ENCODE measurements at regions not wholly inside any gene's neighbourhood (a gene's known extent, or its start where the extent isn't known, plus 50 kb on each side); places are given as distances from the start of the nearest gene placed in this dataset.

- Histone ChIP-seq H3K4me1 (ENCODE audit: control insufficient read depth, insufficient read depth, low read length) (no peaks in the 10 kb centered on the region), H3K9me3 (ENCODE audit: control insufficient read depth, insufficient read depth, low read depth, low read length) (no peaks in the 10 kb centered on the region), H3K27ac (ENCODE audit: low read depth, low read length) (no peak overlapping the region), H3K4me3 (ENCODE audit: low read depth, low read length) (no peak overlapping the region), H3K36me3 (ENCODE audit: control insufficient read depth, insufficient read depth, low read length) (no peaks in the 10 kb centered on the region), H3K9ac (ENCODE audit: low read length) (no peak overlapping the region), H3K27me3 (ENCODE audit: control insufficient read depth, insufficient read depth, low read length) (no peaks in the 10 kb centered on the region)
Observed at GRCh38 chr13:53821632-53822031, 793.0 kb downstream of the OLFM4 start.

DNA sequence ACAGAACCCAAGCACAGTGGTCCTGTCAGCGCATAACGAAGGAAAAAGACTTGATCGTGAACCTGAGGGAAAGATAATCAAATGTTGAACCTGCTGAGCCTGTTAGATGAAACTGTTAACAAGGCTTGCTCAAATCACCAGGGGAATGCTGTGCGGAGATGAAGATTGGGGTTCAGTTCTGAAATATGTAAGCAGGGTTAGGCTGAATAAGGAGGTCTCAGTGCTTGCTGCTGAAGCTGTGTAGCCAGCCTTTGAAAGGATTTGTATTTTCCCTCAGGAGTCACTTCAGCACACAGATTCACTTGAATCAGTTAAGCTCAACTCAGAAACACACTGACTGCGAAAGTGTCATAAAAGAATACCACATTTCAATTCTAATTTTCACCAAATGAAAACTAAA is 793.5 kb downstream of the OLFM4 start:
- H3K4me1 ChIP-seq (ENCODE audit: control insufficient read depth, insufficient read depth, low read length): no peaks in the 10 kb centered on the region
- no peak overlapping the region for H3K9ac ChIP-seq (ENCODE audit: low read length)
- H3K27me3 ChIP-seq (ENCODE audit: control insufficient read depth, insufficient read depth, low read length): no peaks in the 10 kb centered on the region
- no peaks in the 10 kb centered on the region for H3K36me3 ChIP-seq (ENCODE audit: control insufficient read depth, insufficient read depth, low read length)
- no peak overlapping the region for H3K4me3 ChIP-seq (ENCODE audit: low read depth, low read length)
- no peak overlapping the region for H3K27ac ChIP-seq (ENCODE audit: low read depth, low read length)
- no peaks in the 10 kb centered on the region for H3K9me3 ChIP-seq (ENCODE audit: control insufficient read depth, insufficient read depth, low read depth, low read length)

DNA sequence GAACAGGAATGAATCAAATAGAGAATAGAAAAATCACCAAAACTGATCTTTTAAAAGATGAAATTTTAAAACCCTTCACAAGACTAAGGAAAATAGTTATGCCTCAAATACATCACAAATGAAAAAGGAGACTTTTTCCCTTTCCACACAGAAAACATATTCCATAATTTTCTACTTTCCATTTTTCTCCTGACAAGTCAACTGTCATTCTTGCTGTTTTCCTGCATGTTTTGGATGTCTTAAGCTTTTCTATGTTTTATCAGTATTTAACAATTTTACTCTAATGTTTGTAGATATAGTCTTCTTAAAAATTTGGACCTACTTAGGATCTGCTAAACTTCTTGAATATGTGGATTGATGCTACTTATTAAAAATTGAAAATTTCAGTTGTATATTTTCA is 810.8 kb downstream of the OLFM4 start:
- Histone ChIP-seq H3K4me1 (ENCODE audit: control insufficient read depth, insufficient read depth, low read length) (no peaks in the 10 kb centered on the region), H3K9me3 (ENCODE audit: control insufficient read depth, insufficient read depth, low read depth, low read length) (no peaks in the 10 kb centered on the region), H3K27ac (ENCODE audit: low read depth, low read length) (no peak overlapping the region), H3K27me3 (ENCODE audit: control insufficient read depth, insufficient read depth, low read length) (no peaks in the 10 kb centered on the region), H3K4me3 (ENCODE audit: low read depth, low read length) (no peak overlapping the region), H3K9ac (ENCODE audit: low read length) (no peak overlapping the region), H3K36me3 (ENCODE audit: control insufficient read depth, insufficient read depth, low read length) (no peaks in the 10 kb centered on the region)

DNA sequence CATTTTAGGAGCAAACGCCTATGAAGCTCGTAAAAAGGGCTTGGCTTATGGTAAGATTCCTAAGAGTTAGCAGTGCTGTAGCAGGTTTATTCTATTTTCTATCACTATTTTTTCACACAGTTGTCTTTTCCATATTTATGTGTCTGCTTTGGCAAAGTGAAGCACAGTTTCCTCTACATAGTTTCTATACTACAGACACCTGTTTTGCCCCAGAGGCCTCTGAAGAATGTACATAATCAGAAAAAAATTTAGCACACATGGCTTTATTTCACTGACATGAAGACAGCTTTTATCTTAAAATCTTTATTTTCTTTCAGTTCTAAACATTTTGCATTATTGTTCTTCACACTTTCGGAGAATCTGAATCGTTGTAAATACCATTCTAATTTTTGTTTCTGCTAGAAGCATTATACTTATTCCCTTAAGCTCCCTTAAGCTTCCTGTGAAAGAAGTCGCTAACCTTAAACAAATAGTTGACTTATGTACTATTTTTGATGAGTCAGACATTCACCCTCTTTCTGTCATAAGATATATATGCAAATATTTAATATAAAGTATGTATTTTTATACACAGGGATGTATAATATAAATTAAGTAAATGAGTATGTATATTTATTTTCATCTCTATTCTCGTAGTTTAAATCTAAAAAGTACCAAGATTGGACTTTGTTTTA is 816.0 kb downstream of the OLFM4 start:
- no peak overlapping the region for H3K27ac ChIP-seq (ENCODE audit: low read depth, low read length)
- no peaks in the 10 kb centered on the region for H3K27me3 ChIP-seq (ENCODE audit: control insufficient read depth, insufficient read depth, low read length)
- H3K9me3 ChIP-seq (ENCODE audit: control insufficient read depth, insufficient read depth, low read depth, low read length): no peaks in the 10 kb centered on the region
- H3K36me3 ChIP-seq (ENCODE audit: control insufficient read depth, insufficient read depth, low read length): no peaks in the 10 kb centered on the region
- H3K4me3 ChIP-seq (ENCODE audit: low read depth, low read length): no peak overlapping the region
- H3K9ac ChIP-seq (ENCODE audit: low read length): no peak overlapping the region
- peaks cover 11% of the 10 kb centered on the region for H3K4me1 ChIP-seq (ENCODE audit: control insufficient read depth, insufficient read depth, low read length)

DNA sequence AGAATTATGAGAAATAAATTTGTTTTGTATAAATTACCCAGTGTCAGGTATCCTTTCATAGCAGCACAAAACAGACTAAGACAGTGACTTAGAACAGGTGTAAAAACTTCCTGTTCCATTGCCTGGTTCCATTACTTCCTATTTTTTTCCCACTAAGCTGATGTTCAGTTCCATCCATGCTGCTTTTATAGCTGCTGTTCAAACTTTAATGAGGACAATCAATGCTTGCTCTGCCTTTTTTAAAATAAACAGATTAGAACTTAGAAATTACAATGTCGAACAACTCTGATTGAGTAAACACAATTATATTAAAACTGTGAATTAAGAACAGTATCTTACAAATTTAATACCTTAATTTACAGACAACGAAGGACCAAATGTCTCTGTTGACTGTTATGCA is 818.9 kb downstream of the OLFM4 start:
- Histone ChIP-seq H3K9me3 (ENCODE audit: control insufficient read depth, insufficient read depth, low read depth, low read length) (no peaks in the 10 kb centered on the region), H3K36me3 (ENCODE audit: control insufficient read depth, insufficient read depth, low read length) (no peaks in the 10 kb centered on the region), H3K4me1 (ENCODE audit: control insufficient read depth, insufficient read depth, low read length) (peaks cover 11% of the 10 kb centered on the region), H3K27me3 (ENCODE audit: control insufficient read depth, insufficient read depth, low read length) (no peaks in the 10 kb centered on the region), H3K27ac (ENCODE audit: low read depth, low read length) (no peak overlapping the region), H3K4me3 (ENCODE audit: low read depth, low read length) (no peak overlapping the region), H3K9ac (ENCODE audit: low read length) (no peak overlapping the region)

- Histone ChIP-seq H3K27ac (ENCODE audit: low read depth, low read length) (no peak overlapping the region), H3K4me1 (ENCODE audit: control insufficient read depth, insufficient read depth, low read length) (peaks cover 11% of the 10 kb centered on the region), H3K36me3 (ENCODE audit: control insufficient read depth, insufficient read depth, low read length) (no peaks in the 10 kb centered on the region)
Observed at GRCh38 chr13:53848366-53848961, 819.9 kb downstream of the OLFM4 start.

GRCh38 chr13:53854321-53854720 is 825.7 kb downstream of the OLFM4 start:
- Histone ChIP-seq H3K9ac (ENCODE audit: low read length) (no peak overlapping the region), H3K4me1 (ENCODE audit: control insufficient read depth, insufficient read depth, low read length) (no peaks in the 10 kb centered on the region), H3K9me3 (ENCODE audit: control insufficient read depth, insufficient read depth, low read depth, low read length) (no peaks in the 10 kb centered on the region), H3K27ac (ENCODE audit: low read depth, low read length) (no peak overlapping the region), H3K4me3 (ENCODE audit: low read depth, low read length) (no peak overlapping the region), H3K27me3 (ENCODE audit: control insufficient read depth, insufficient read depth, low read length) (no peaks in the 10 kb centered on the region), H3K36me3 (ENCODE audit: control insufficient read depth, insufficient read depth, low read length) (no peaks in the 10 kb centered on the region)

More at GRCh38 chr13:53848366-53848961, 819.9 kb downstream of the OLFM4 start:
- no peak overlapping the region for H3K4me3 ChIP-seq (ENCODE audit: low read depth, low read length)
- no peaks in the 10 kb centered on the region for H3K9me3 ChIP-seq (ENCODE audit: control insufficient read depth, insufficient read depth, low read depth, low read length)
- H3K27me3 ChIP-seq (ENCODE audit: control insufficient read depth, insufficient read depth, low read length): no peaks in the 10 kb centered on the region
- H3K9ac ChIP-seq (ENCODE audit: low read length): no peak overlapping the region

DNA sequence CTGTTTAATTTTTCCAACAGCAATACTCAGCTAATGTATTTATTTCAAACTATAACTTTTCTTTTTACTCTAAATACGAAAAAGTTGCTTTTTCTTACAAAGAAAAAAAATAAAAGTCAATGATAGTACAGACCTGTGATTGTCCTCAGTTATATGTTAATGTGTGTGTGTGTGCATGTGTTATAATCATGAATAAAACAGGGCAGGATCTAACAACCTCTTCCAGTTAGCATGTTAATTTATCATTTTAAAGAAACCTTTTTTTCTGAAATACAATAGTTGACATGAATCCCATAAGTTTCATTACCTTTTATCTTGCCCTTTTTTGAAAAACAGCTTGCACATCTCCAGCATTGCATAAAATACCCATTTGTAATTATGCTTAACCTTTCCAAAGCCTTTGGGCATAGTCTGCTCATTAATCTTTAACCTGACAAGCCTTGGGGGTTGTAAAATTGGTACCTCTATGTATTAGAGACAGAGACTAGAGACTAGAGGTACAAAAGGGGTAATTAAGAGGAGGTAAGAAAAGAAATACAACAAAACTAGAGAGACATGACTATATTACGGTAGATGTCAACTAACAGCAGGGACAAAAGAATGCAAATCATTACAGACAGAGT is 828.1 kb downstream of the OLFM4 start:
- H3K9me3 ChIP-seq (ENCODE audit: control insufficient read depth, insufficient read depth, low read depth, low read length): no peaks in the 10 kb centered on the region
- H3K27ac ChIP-seq (ENCODE audit: low read depth, low read length): no peak overlapping the region
- H3K4me1 ChIP-seq (ENCODE audit: control insufficient read depth, insufficient read depth, low read length): no peaks in the 10 kb centered on the region
- no peak overlapping the region for H3K9ac ChIP-seq (ENCODE audit: low read length)
- H3K36me3 ChIP-seq (ENCODE audit: control insufficient read depth, insufficient read depth, low read length): no peaks in the 10 kb centered on the region
- H3K27me3 ChIP-seq (ENCODE audit: control insufficient read depth, insufficient read depth, low read length): no peaks in the 10 kb centered on the region
- no peak overlapping the region for H3K4me3 ChIP-seq (ENCODE audit: low read depth, low read length)

DNA sequence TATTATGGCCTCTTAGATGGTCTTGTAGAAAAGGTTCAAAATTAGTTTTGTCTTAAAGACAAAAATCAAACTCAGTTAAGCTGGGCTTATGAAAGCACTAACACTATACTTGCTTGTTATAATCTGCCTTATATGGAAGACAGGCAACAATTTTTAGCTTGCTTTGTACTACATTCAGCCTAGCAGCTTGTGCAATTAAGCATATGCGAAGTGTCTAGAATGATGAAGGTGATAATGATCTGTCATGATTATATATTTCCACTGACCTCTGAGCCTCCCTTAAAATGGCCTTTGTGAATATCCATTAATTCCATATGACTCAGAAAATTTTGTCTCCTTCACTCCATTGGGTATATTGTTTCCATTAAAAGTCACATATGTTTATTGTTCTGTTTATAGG is 834.9 kb downstream of the OLFM4 start:
- H3K27ac ChIP-seq (ENCODE audit: low read depth, low read length): no peak overlapping the region
- no peak overlapping the region for H3K9ac ChIP-seq (ENCODE audit: low read length)
- H3K4me3 ChIP-seq (ENCODE audit: low read depth, low read length): no peak overlapping the region
- H3K9me3 ChIP-seq (ENCODE audit: control insufficient read depth, insufficient read depth, low read depth, low read length): no peaks in the 10 kb centered on the region
- no peaks in the 10 kb centered on the region for H3K36me3 ChIP-seq (ENCODE audit: control insufficient read depth, insufficient read depth, low read length)
- H3K4me1 ChIP-seq (ENCODE audit: control insufficient read depth, insufficient read depth, low read length): no peaks in the 10 kb centered on the region
- H3K27me3 ChIP-seq (ENCODE audit: control insufficient read depth, insufficient read depth, low read length): no peaks in the 10 kb centered on the region

GRCh38 chr13:53873558-53873957 is 844.9 kb downstream of the OLFM4 start:
- Histone ChIP-seq H3K9ac (ENCODE audit: low read length) (no peak overlapping the region), H3K4me1 (ENCODE audit: control insufficient read depth, insufficient read depth, low read length) (no peaks in the 10 kb centered on the region), H3K9me3 (ENCODE audit: control insufficient read depth, insufficient read depth, low read depth, low read length) (no peaks in the 10 kb centered on the region), H3K4me3 (ENCODE audit: low read depth, low read length) (no peak overlapping the region), H3K27me3 (ENCODE audit: control insufficient read depth, insufficient read depth, low read length) (no peaks in the 10 kb centered on the region), H3K36me3 (ENCODE audit: control insufficient read depth, insufficient read depth, low read length) (no peaks in the 10 kb centered on the region), H3K27ac (ENCODE audit: low read depth, low read length) (no peak overlapping the region)

GRCh38 chr13:53878861-53879260 is 850.2 kb downstream of the OLFM4 start:
- Histone ChIP-seq H3K27me3 (ENCODE audit: control insufficient read depth, insufficient read depth, low read length) (no peaks in the 10 kb centered on the region), H3K4me3 (ENCODE audit: low read depth, low read length) (no peak overlapping the region), H3K9ac (ENCODE audit: low read length) (no peak overlapping the region), H3K4me1 (ENCODE audit: control insufficient read depth, insufficient read depth, low read length) (no peaks in the 10 kb centered on the region), H3K27ac (ENCODE audit: low read depth, low read length) (no peak overlapping the region), H3K36me3 (ENCODE audit: control insufficient read depth, insufficient read depth, low read length) (no peaks in the 10 kb centered on the region), H3K9me3 (ENCODE audit: control insufficient read depth, insufficient read depth, low read depth, low read length) (no peaks in the 10 kb centered on the region)

All from HUES6 (cell line).